Heart right ventricle (tissue), 16 donors: ENCODE measurements at regions not wholly inside any gene's neighbourhood (a gene's known extent, or its start where the extent isn't known, plus 50 kb on each side); places are given as distances from the start of the nearest gene placed in this dataset.

ENCODE experiments used
- ATAC-seq, 8 donors: fragments of 200-7000 bp; cut with Tn5 transposase; one replicate each; pipeline ENCODE4 v1.9.1; 2020; ENCODE audit warnings: mild to moderate bottlenecking in 8 of 8, moderate library complexity in 8 of 8, moderate number of reproducible peaks in 1 of 8
- DNase-seq, 2 donors: peaks; one replicate each; pipeline ENCODE4 v3.0.0-alpha.2; 2020
- H3K27ac ChIP-seq, 10 donors: fragments of 200-600 bp; sonication (generic) in 2 of 10; one replicate each; pipeline versions ENCODE4 v1.5.0 to v1.8.0; 2020 to 2022; ENCODE audit warnings: mild to moderate bottlenecking in 3 of 10
- H3K27me3 ChIP-seq, 7 donors: fragments of 200-600 bp; one replicate each; pipeline ENCODE4 v1.8.0; 2021 to 2022; ENCODE audit warnings: mild to moderate bottlenecking in 2 of 7
- H3K36me3 ChIP-seq, 9 donors: fragments of 200-600 bp; sonication (generic) in 1 of 9; one replicate each; pipeline versions ENCODE4 v1.5.0 to v1.8.0; 2020 to 2022; ENCODE audit warnings: mild to moderate bottlenecking in 2 of 9
- H3K4me1 ChIP-seq, 9 donors: fragments of 200-600 bp; sonication (generic) in 1 of 9; one replicate each; pipeline versions ENCODE4 v1.5.0 to v1.8.0; 2020 to 2022; ENCODE audit warnings: mild to moderate bottlenecking in 4 of 9
- H3K4me3 ChIP-seq, 10 donors: fragments of 200-600 bp; sonication (generic) in 2 of 10; one replicate each; pipeline versions ENCODE4 v1.5.0 to v1.8.0; 2020 to 2022; ENCODE audit warnings: mild to moderate bottlenecking in 7 of 10, moderate library complexity in 2 of 10
- H3K9me3 ChIP-seq, 11 donors: fragments of 200-600 bp in 10 of 11; sonication (generic) in 2 of 11; one replicate each; pipeline versions ENCODE4 v1.5.0 to v1.8.0; 2013 to 2022; ENCODE audit warnings: mild to moderate bottlenecking in 2 of 11, control low read depth in 1 of 11, moderate library complexity in 1 of 11
- CTCF ChIP-seq, 9 donors: fragments of 200-600 bp; sonication (generic) in 2 of 9; IDR thresholded peaks; one replicate each; pipeline versions ENCODE4 v1.5.0 to v1.8.0; 2021 to 2022; ENCODE audit warnings: antibody characterized with exemption in 9 of 9, mild to moderate bottlenecking in 5 of 9, moderate library complexity in 1 of 9
- WGBS, 2 donors: extraction: QIAGEN DNeasy Blood & Tissue Kit; methylation state at CpG; one replicate each; pipeline ENCODE4 v1.1.7; 2013; ENCODE audit warnings: inconsistent platforms in 1 of 2; 5-methylcytosine and 5-hydroxymethylcytosine counted together
- intact Hi-C, 10 donors: fragments of 100-400 bp; cut with DNase I; formaldehyde crosslinking; loops; one replicate each; pipeline versions ENCODE4 v1.11.1 to v1.14.2; 2022
- donor health status: Arrhythmogenic right ventricular cardiomyopathy.
- donor health status: ischemic (EF 13 %, LVEDD 7.1; RV severe dilation, severe dysfunction).
- donor health status: healthy with polysubstance abuse.
- donor health status: DM: no; HTN: yes; CAD: no.
- donor health status: DM: no; HTN: no; CAD: no.
- donor health status: ischemic (EF 25% LVEDD 6.9; RV normal size, moderate dysfunction).
- donor health status: ischemic (EF 25% LVEDD 5.7; RV mildly dilated, moderate dysfunction).
- donor health status: healthy.
- donor health status: DM: yes; HTN: yes; CAD: no.
- donor health status: Ischemic cardiomyopathy.
- donor health status: ischemic (EF 35%, LVEDD 5.7; RV mildly dilated, moderate dysfunction).
- donor health status: nonischemic (EF 11% LVEDD 7.7; RV severe dilation, severe dysfunction).
- donor health status: DM: yes; HTN: yes; CAD: no.
- donor health status: PGD.
- donor health status: ischemic (EF 29% LVEDD 5.4; RV normal size, mild dysfunction).
- donor health status: nonischemic (EF 23%, LVEDD 6.1; RV moderate dilation, normal function).

- no peak overlapping the region for H3K27ac ChIP-seq
- TF ChIP-seq CTCF (IDR thresholded peaks at IDR 0.05): no peak
- H3K9me3 ChIP-seq: no peaks in the 10 kb centered on the region
- no peak overlapping the region for H3K4me3 ChIP-seq
- intact Hi-C loops: loop anchor here in 2 of 10 donors (5.0 to 10.0 kb wide), 3 partner anchors 66 to 843 kb away; no protein-coding TSS in a partner anchor
- WGBS, 2 donors: 35 to 39% methylated on average over 1 of the region's 1 CpG
- peak in 3 of 8 donors; percentile 24 to 43 (median 42) for ATAC-seq
- peaks cover 0 to 9% (median 0%) of the 10 kb centered on the region in 9 donors for H3K4me1 ChIP-seq
- H3K36me3 ChIP-seq: no peaks in the 10 kb centered on the region
- no peaks in the 10 kb centered on the region for H3K27me3 ChIP-seq
- DNase-seq: no peak
Measured at GRCh38 chr11:10941414-10941813, 83.6 kb upstream of the ZBED5 start.

GRCh38 chr11:10938650-10939387 is 81.0 kb upstream of the ZBED5 start:
- no peak for ATAC-seq
- TF ChIP-seq CTCF (IDR thresholded peaks at IDR 0.05): no peak
- H3K36me3 ChIP-seq: no peaks in the 10 kb centered on the region
- H3K9me3 ChIP-seq: no peaks in the 10 kb centered on the region
- H3K27ac ChIP-seq: no peak overlapping the region
- intact Hi-C loops: loop anchor here in 4 of 10 donors (10.0 kb wide), 4 partner anchors 134 to 846 kb away; partner anchors contain the start of genes EIF4G2 (in 1 of the 4) and GALNT18 (in 1 of the 4)
- peaks cover 0 to 18% (median 7%) of the 10 kb centered on the region in 9 donors for H3K4me1 ChIP-seq
- WGBS, 2 donors: 90 to 94% methylated on average over 5 of the region's 5 CpGs
- no peak for DNase-seq
- H3K4me3 ChIP-seq: no peak overlapping the region
- H3K27me3 ChIP-seq: peaks cover 0 to 9% (median 0%) of the 10 kb centered on the region in 7 donors

GRCh38 chr11:10938231-10938630 is 80.4 kb upstream of the ZBED5 start:
- Histone ChIP-seq H3K27me3 (peaks cover 0 to 11% (median 0%) of the 10 kb centered on the region in 7 donors), H3K4me1 (peaks cover 0 to 22% (median 8%) of the 10 kb centered on the region in 9 donors), H3K9me3 (no peaks in the 10 kb centered on the region), H3K36me3 (no peaks in the 10 kb centered on the region), H3K4me3 (no peak overlapping the region), H3K27ac (no peak overlapping the region)
- intact Hi-C loops: loop anchor here in 4 of 10 donors (10.0 kb wide), 4 partner anchors 133 to 847 kb away; partner anchors contain the start of genes EIF4G2 (in 1 of the 4) and GALNT18 (in 1 of the 4)
- no peak for TF ChIP-seq CTCF (IDR thresholded peaks at IDR 0.05)
- ATAC-seq (no peak), DNase-seq (no peak)
- 96 to 100% methylated on average over 5 of the region's 5 CpGs for WGBS, 2 donors

GRCh38 chr11:10937385-10937771 is 79.5 kb upstream of the ZBED5 start:
- H3K4me1 ChIP-seq: peaks cover 0 to 26% (median 11%) of the 10 kb centered on the region in 9 donors
- H3K9me3 ChIP-seq: no peaks in the 10 kb centered on the region
- ATAC-seq (no peak), DNase-seq (no peak)
- no peak overlapping the region for H3K4me3 ChIP-seq
- intact Hi-C loops: loop anchor here in 4 of 10 donors (10.0 kb wide), 4 partner anchors 133 to 847 kb away; partner anchors contain the start of genes EIF4G2 (in 1 of the 4) and GALNT18 (in 1 of the 4)
- H3K36me3 ChIP-seq: no peaks in the 10 kb centered on the region
- H3K27ac ChIP-seq: no peak overlapping the region
- WGBS, 2 donors: 77 to 81% methylated on average over 1 of the region's 1 CpG
- no peak for TF ChIP-seq CTCF (IDR thresholded peaks at IDR 0.05)
- peaks cover 0 to 20% (median 0%) of the 10 kb centered on the region in 7 donors for H3K27me3 ChIP-seq
